Choroid plexus epithelial cell (primary cell): ENCODE measurements at regions not wholly inside any gene's neighbourhood (a gene's known extent, or its start where the extent isn't known, plus 50 kb on each side); places are given as distances from the start of the nearest gene placed in this dataset.

Experiments used
- DNase-seq: peaks from one replicate; pipeline ENCODE4 v3.0.0-alpha.2; 2010; ENCODE audit warnings: low read depth
- H3K4me3 ChIP-seq: 2 replicates; pipeline ENCODE4 v1.5.1; 2011; ENCODE audit warnings: low read depth, mild to moderate bottlenecking, control low read depth, low read length, moderate library complexity
- TF ChIP-seq, protein P1 (sequence below): conservative IDR thresholded peaks from 2 replicates; pipeline ENCODE4 v1.5.1; 2011; ENCODE audit warnings: low read depth, mild to moderate bottlenecking, control low read depth, inconsistent platforms, low read length, moderate library complexity

DNA sequence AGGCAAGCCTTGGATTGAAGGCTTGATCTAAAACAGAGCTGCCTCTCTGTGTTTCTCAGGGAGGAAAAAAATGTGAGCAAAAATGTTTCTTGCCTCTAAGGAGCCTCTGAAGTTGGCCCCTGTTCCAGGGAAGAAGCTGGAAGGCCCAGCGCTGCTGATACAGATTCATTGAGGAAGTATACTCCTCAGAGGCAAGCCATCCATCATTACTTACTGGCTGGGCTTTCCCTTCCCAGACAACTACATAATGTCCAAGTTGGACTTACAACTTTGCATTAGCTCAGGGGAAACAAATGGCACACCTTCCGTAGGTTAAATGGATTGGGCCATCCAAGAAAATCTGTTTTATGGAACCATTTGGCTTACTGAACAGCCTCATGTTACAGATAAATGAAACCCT lies 263.7 kb upstream of the SEL1L start:
- TF ChIP-seq, protein P1, sequence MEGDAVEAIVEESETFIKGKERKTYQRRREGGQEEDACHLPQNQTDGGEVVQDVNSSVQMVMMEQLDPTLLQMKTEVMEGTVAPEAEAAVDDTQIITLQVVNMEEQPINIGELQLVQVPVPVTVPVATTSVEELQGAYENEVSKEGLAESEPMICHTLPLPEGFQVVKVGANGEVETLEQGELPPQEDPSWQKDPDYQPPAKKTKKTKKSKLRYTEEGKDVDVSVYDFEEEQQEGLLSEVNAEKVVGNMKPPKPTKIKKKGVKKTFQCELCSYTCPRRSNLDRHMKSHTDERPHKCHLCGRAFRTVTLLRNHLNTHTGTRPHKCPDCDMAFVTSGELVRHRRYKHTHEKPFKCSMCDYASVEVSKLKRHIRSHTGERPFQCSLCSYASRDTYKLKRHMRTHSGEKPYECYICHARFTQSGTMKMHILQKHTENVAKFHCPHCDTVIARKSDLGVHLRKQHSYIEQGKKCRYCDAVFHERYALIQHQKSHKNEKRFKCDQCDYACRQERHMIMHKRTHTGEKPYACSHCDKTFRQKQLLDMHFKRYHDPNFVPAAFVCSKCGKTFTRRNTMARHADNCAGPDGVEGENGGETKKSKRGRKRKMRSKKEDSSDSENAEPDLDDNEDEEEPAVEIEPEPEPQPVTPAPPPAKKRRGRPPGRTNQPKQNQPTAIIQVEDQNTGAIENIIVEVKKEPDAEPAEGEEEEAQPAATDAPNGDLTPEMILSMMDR = no peak
- no peak for DNase-seq
- H3K4me3 ChIP-seq = no peak overlapping the region

DNA sequence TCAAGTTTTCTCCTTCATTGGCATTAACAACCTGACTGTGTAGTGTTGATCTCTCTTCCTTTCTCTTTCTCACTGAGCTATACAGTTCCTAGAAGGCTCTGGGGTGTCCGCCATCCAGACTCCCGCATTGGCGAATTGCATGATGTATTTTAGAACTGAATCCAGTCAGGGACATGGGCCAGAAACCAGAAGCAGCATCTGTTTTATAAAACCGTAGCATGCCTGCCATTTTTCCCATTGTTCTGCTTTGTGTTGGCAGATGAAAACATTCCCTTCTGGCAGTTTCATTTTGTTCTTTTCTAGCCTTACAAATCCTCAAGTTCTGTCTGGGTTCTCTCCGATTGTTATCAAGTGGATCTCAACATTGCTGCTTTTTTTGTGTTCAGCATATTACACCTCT lies 268.3 kb upstream of the SEL1L start:
- no peak for DNase-seq
- TF ChIP-seq, protein P1 = no peak

DNA sequence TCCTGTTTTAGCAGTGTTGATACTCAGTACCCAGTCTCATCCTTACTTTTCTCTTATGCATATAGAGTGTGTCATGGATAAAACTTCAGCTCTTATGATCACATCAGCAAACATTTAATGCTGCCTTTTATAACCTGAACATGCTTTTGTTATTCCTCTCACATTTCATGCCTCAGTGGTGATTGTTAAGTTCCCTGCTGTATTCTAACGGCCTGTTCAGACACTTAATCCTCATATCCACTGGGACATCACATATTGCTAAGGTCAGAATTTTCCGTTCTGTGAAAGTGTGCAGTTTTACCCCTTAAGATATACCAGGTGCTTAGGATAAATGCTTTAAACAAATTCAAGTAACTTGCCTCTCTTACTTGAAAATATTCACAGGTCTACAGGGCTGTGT lies 268.7 kb upstream of the SEL1L start:
- TF ChIP-seq, protein P1 = no peak
- no peak overlapping the region for H3K4me3 ChIP-seq
- no peak for DNase-seq

More for the DNA sequence above, 268.3 kb upstream of the SEL1L start:
- H3K4me3 ChIP-seq = no peak overlapping the region

DNA sequence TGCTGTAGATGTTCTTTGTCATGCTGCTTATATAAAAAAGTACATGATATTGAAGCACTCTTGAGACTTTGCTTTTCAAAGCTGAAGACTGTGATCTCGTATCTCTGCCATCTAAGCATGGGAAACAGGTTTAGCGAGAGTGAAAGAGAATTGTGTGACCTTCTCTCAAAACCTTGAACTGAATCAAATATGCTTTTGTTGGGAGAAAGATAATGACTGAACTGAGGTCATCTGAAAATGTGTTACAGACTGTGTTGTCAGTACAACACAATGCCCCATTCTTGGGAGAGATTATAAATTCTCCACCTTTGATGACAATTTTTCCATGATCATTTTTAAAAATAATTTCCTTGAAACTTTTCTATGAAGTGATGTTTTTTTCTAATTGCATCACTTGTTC lies 272.1 kb upstream of the SEL1L start:
- TF ChIP-seq, protein P1 = no peak
- no peak for DNase-seq
- H3K4me3 ChIP-seq = no peak overlapping the region

DNA sequence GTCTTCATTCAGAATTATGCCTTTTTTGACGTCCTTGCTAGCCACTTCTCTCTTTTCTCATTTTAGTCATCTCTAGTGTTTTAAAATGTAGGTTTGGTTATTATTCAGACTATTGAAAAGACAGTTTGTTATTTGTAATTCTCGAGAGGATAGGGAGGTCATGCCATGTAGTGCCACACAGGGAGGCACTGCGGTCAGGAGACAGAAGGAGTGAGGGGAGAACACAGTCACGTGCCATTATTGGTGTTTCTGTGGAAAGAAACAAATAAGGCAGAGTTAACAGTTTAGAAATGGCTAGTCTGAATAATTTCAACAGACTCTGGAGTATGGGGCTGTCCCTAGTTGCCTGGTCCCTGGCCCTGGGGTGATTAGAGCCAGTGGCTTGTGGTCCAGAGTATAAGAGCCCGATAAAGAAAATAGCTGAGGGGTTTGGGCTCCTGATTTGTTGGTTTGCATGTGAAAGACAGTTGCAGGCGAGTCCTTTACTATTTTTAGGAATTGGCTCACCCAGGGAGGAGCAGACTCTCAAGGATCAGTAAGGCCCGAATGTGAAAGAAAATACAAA lies 278.1 kb upstream of the SEL1L start:
- no peak overlapping the region for H3K4me3 ChIP-seq
- DNase-seq = no peak
- TF ChIP-seq, protein P1 = no peak

DNA sequence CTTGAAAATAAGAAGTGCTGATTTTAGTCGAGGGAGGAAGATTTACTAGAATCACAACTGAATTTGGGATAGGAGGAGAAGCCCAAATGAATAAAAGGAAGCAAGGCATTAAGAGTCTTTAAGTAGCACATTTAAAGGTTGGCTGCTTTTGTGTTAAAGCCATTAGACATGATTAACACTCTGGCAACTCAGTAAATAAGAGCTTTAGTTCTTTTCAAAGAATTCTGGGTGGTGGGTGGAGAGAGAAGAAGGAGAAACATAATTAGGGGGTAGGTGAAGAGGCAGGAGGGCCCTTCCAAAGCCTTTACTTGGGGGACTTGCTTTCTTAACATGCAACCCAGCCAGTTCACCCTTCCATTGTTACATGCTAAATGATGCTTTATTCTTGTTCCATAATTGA lies 284.6 kb upstream of the SEL1L start:
- DNase-seq = no peak
- TF ChIP-seq, protein P1 = no peak
- H3K4me3 ChIP-seq = no peak overlapping the region

DNA sequence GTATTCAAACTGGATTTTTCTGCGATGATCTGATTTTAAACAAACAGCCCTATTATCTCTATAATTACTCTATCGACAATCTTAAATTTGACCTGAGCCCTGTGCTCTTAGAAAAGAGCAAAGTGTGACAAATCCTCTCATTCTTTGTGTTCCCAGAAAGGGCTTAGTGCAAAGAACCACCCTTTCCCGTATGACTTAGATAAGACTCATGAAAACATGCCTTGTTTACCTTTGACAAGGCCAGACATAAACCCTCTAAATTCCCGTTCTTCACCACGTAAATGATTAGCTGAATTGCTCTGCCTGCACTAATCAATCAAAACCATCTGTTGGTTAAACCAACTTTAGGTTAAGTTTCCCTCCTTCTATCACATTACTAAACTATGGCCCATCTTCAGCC lies 285.7 kb upstream of the SEL1L start:
- H3K4me3 ChIP-seq = no peak overlapping the region
- TF ChIP-seq, protein P1 = no peak
- no peak for DNase-seq
